GM21619 (cell line): ENCODE measurements at regions not wholly inside any gene's neighbourhood (a gene's known extent, or its start where the extent isn't known, plus 50 kb on each side); places are given as distances from the start of the nearest gene placed in this dataset.
"Not testable (repeated sequence)": the region's sequence is repeated elsewhere in the genome, so short reads cannot be mapped to it uniquely, and the experiment has no call there.

Experiments
- ATAC-seq: cut with Tn5 transposase; IDR thresholded peaks from one replicate; pipeline ENCODE4 v1.9.1; 2021; ENCODE audit not compliant: unreplicated experiment

DNA sequence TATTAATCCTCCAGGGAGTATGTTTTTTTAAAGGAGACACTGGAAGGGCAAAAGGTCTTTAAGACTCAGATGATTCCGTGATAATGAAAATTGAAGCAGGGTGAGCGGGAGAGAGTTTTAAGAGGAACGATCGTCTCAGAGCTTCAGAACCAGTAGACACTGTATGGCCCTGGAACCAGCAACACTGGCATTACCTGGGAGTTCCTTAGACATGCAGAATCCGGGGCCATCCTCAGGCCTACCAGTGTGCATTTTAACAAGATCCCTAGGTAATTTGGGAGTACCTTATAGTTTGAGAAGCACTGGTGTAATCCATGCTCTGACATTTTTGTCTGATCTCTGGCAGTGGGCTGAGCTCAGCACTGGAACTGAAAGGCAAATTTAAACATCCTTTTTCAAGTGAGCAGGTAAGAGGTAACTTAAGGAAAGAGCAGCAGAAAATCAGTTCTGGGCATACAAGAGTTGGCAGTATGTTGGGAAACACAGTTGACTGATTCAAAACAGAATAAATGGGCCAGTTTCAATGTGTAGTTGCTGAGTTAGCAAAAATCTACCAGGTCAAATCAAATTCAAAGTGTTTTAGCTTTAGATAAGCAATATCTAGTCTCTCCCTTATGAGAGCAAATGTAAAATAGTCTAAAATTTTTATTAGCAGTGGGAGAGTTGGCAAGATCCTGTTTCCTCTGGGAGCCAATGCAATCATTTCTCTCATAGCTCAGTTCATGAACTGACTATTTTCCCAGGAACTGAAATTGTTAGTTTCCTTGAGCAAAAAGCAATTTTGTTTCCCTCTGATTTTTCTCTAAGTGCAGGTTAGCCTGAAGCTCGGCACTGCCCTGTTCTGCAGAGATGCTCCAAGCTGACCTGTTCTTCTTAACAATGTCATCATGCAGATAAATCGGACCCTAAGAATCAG, 97.2 kb upstream of the ELMO1 start:
- no peak for ATAC-seq

DNA sequence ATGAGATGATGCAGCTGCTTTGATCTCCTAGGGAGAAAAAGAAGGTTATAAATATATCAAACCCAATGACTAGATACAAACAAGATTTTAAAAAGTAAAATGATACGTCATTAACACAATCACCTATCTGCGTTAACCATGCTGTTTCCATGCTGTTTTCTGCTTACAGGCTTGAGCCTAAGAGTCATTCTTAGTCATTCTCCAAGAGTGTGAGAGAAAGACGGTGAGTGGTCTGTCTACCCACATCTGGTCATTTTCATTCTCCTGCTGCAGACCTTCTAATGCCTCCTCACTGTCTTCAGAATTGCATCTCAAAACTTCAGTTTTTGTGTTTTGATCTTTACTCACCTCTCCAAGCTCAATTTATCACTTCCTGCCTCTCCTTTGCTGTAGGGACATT, 98.0 kb upstream of the ELMO1 start:
- ATAC-seq, result no peak

- no peak for ATAC-seq
These were observed 100.6 kb upstream of the ELMO1 start for GRCh38 chr7:37549076-37549931.

DNA sequence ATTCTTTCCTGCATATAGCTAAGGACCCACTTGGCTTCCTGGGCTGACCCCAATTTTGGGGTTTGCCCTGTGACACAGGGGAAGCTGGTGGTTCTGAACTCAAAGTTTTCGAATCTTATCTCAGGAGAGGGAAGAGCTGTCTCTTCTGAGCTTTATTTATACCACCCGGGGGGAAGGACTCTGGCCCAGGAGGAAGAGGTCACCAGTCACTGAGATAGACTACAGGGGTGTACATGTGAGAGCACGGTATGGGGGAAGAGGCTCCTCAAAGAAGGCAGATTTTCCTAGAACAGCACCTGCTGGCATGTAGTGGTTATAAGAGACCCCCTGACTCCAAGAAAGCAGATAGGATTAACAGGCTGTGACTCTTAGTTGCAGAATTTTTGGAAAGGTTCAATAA, 101.8 kb upstream of the ELMO1 start:
- ATAC-seq, result no peak

DNA sequence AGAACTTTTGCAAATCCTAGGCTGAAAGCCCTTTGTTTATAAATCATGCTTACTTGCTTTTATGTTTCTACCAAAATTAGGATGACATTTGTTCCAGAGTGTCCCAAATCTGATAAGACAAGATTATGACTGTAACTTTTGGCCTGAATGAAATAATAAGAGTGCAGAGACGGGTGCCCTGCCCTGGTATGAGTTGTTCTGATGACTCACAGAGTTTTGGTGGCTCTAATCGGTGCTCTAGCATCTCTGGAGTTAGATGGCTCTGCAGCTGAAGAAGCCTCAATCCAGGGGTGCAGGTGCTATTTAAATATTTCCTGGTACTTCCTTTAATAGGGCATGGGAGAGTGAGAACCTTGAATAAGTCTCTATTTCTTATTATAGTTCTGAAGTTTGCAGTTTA, 102.2 kb upstream of the ELMO1 start:
- no peak for ATAC-seq

- ATAC-seq, result no peak
These were observed 103.4 kb upstream of the ELMO1 start for GRCh38 chr7:37552030-37552429.

- ATAC-seq, result not testable (repeated sequence)
These were observed 103.8 kb upstream of the ELMO1 start for GRCh38 chr7:37552439-37552838.

GRCh38 chr7:37555528-37555927, 106.9 kb upstream of the ELMO1 start:
- ATAC-seq, result no peak

GRCh38 chr7:37557571-37558209, 109.0 kb upstream of the ELMO1 start:
- no peak for ATAC-seq

- ATAC-seq, result no peak
These were observed 109.8 kb upstream of the ELMO1 start for GRCh38 chr7:37558320-37559096.

DNA sequence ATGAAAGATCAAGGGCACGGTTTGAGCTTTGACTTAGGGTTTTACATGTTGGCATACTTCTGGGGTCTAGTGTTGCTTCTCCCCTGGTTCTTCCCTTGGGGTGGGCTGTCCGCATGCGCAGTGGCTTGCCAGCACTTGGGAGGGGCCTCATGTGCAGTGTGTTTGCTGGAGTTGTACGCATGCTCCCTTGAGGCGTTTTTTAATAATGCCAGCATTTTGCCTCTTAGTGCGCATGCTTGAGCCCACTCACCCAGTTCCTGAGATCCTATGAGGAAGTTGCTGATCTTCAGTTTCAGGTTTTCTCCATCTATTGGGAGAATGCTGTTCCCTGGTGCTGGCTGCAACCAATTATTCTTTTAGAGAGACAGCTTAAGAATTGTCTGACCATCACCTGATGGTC, 113.4 kb upstream of the GPR141 start:
- ATAC-seq, result no peak

DNA sequence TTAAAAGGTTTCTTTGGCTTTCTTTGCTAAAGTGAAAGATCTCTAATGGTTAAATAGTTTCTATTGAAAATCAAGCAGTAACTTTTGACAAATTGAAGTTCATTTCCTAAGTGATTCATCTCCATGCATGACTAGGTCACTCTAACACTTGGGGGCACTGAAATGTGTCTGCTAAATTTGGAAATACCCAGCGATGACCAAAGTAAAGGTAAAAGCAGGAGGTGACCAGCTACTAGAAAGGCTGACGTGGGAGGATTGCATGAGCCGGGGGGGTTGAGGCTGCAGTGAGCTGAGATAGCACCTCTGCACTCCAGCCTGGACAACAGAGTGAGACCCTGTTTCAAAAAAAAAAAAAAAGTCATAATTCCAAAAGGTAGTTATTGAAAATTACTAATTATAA, 111.8 kb upstream of the GPR141 start:
- no peak for ATAC-seq

DNA sequence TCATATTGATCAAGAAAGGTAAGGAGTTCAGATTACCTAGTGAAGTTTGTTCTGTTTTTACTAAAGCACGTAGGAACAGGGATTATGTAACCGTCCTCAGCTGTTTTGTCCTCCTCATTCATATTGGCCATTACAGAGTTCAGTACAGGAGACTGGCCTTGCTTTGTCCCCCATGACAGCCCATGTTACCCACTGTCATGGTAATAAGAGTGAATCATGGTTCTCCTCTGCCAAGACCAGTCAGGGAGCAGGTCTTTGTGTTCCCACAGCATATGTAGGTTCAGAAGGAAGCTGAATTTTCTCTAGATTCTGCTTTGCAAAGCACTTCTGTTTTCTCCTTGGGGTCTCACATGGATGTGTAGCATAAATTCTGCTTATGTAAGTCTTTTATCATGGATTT, 106.2 kb upstream of the GPR141 start:
- no peak for ATAC-seq

GRCh38 chr7:37577901-37578300, 105.7 kb upstream of the GPR141 start:
- no peak for ATAC-seq

GRCh38 chr7:37578350-37578749, 105.2 kb upstream of the GPR141 start:
- no peak for ATAC-seq

GRCh38 chr7:37580376-37580775, 103.2 kb upstream of the GPR141 start:
- no peak for ATAC-seq

DNA sequence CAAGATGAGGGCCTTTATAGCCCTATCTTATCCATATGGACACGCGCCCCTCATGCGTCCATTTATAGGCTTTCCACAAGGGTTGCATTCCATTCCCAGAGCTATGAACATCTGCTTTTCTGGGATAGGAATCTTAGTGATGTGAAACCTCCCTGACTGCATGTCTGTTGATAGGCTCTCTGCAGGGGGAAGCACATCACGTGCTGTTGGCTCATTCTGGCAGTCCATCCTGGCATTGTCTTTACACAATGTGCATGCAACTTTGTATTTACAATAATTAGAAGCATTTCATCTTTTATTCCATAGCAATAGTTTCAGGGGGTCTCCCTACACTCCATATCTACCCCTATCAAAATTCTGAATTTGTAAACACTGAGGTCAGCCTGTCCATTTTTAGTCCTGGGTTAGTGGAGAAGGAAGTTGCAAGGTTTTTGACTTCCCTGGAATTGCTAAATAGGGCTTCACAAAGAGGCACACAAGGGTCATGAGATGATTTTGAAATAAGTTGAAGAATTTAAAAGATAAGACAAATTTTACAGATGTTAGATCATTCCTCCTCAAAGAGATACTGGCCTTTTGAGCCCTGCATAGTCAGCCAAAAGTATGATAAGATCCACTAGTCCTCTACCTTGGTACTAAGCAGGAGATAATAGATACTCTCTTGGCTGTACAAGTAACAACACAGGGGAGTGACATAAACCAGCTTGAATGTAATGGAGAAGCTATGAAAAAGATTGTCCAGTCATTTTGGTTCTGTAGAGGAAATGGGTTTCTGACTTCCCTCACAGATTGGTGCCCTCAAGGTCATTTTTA, 98.7 kb upstream of the GPR141 start:
- ATAC-seq, result not testable (repeated sequence)

DNA sequence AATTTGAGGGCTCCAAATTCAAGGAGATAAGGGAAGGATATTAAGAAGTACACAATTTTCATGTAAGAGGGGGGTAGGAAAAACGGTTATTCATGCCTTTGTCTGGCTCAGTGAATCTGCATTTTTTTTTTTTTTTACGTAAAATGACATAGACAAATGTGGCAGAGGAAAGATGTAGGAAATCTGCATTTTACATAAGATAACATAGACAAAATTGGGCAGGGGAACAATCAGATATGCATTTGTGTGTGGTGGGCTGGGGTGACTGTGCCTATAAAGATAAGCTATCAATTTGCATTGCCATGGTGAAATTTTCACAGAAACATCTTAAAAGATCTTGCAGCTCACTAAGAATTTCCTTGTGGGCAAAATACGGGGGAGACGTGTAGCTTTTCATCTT, 92.7 kb upstream of the GPR141 start:
- no peak for ATAC-seq

DNA sequence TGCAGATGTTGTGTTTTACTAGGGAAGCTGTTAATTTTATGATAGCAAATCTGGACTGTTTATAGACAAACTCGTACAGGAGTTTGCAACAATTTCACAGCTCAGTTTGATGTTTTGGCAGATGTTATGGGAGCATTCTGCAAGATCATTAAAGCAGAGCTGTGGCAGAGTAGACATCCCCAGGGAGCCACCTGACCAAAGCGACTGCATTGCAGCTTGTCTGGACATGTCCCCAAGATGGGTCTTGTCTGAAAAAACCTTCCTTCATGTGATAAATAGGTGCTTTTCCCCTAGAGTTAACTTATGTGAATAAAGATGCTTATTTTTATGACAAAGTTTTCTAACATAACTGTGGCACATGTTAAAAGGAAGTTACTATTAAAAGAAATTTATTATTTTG, 91.2 kb upstream of the GPR141 start:
- ATAC-seq, result no peak

DNA sequence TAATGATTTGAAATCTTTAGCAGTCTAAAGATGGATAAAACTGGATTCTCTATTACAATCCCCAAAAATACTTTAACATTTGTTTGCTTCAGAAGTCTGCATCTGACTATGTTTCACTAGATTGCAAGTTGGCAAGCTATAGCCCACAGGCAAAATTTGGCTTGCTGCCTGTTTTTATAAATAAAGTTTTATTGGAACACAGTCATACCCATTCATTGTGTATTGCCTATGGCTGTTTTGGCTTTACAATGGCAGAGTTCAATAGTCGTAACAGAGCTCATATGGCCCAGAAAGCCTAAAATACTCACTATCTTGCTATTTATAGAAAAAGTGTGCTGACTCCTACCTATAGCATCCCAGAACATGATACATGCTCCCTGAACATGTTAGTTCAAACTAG, 89.0 kb upstream of the GPR141 start:
- no peak for ATAC-seq
